ENCODE measurements at regions not wholly inside any gene's neighbourhood (a gene's known extent, or its start where the extent isn't known, plus 50 kb on each side); places are given as distances from the start of the nearest gene placed in this dataset.

- Histone ChIP-seq H3K4me1 (ENCODE audit: insufficient read depth, low read length) (no peaks in the 10 kb centered on the region), H3K36me3 (ENCODE audit: insufficient read depth, low read length) (no peaks in the 10 kb centered on the region), H3K4me3 (ENCODE audit: insufficient read depth, low read depth, low read length) (no peak overlapping the region), H3K27me3 (ENCODE audit: insufficient read depth, low read length) (peaks cover 4% of the 10 kb centered on the region), H2AFZ (ENCODE audit: low read depth, low read length) (no peak overlapping the region), H3K27ac (ENCODE audit: low read depth, low read length) (no peak overlapping the region), H4K20me1 (ENCODE audit: insufficient read depth, low read length) (no peaks in the 10 kb centered on the region), H3K4me2 (ENCODE audit: low read length) (no peak overlapping the region), H3K9ac (ENCODE audit: low read length) (no peak overlapping the region), H3K79me2 (ENCODE audit: insufficient read depth, low read length) (no peaks in the 10 kb centered on the region), H3K9me3 (ENCODE audit: insufficient read depth, low read depth, low read length) (no peaks in the 10 kb centered on the region)
- peaks cover 13% of the 10 kb centered on the region for H3K4me1 Mint-ChIP-seq (ENCODE audit: low read depth, unreplicated experiment)
- no peak for TF ChIP-seq EZH2 (IDR thresholded peaks at IDR 0.05; ENCODE audit: insufficient read depth, low read length)
- no peak for TF ChIP-seq CTCF (IDR thresholded peaks at IDR 0.05; ENCODE audit: insufficient read depth, low read depth, low read length)
- peaks cover 14% of the 10 kb centered on the region for H3K9me3 Mint-ChIP-seq (ENCODE audit: unreplicated experiment)
- H3K36me3 Mint-ChIP-seq (ENCODE audit: low read depth, unreplicated experiment): no peaks in the 10 kb centered on the region
- H3K4me3 Mint-ChIP-seq (ENCODE audit: unreplicated experiment): no peak overlapping the region
- no peak for FAIRE-seq
- no peak overlapping the region for H3K27ac Mint-ChIP-seq (ENCODE audit: unreplicated experiment)
- no peak for DNase-seq (ENCODE audit: low read depth)
- peaks cover 9% of the 10 kb centered on the region for H3K27me3 Mint-ChIP-seq (ENCODE audit: low read depth, unreplicated experiment)
These were observed 85.9 kb upstream of the KLHL25 start for GRCh38 chr15:85880501-85881190.

DNA sequence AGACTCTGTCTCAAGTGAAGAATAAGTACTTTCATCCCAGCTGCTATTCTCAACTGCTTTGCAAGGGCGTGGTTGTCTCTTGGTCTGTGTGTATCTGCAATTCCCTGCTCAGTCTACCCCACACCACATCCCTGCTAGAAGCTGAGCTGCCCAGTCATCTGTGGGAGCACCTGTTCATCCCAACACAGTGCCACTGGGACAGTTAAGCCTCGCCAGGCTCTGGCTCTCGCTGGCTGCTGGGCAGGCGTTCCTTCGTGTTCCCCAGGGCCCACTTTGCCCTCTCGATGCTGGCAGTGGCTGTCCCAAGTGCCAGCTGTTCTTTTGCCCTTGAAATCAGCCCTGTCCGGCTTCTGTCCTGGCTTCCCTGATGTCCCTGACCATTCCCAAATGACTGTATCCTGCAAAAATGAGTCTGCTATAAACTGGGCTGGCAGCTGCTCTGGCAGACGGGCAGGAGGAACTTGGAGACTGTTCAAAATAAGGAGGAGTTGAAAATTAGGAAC, 91.6 kb upstream of the KLHL25 start:
- Histone ChIP-seq H3K27me3 (ENCODE audit: insufficient read depth, low read length) (peaks cover 6% of the 10 kb centered on the region), H3K27ac (ENCODE audit: low read depth, low read length) (no peak overlapping the region), H3K4me2 (ENCODE audit: low read length) (no peak overlapping the region), H3K36me3 (ENCODE audit: insufficient read depth, low read length) (no peaks in the 10 kb centered on the region), H3K79me2 (ENCODE audit: insufficient read depth, low read length) (no peaks in the 10 kb centered on the region), H4K20me1 (ENCODE audit: insufficient read depth, low read length) (no peaks in the 10 kb centered on the region), H2AFZ (ENCODE audit: low read depth, low read length) (no peak overlapping the region), H3K9ac (ENCODE audit: low read length) (no peak overlapping the region), H3K9me3 (ENCODE audit: insufficient read depth, low read depth, low read length) (no peaks in the 10 kb centered on the region), H3K4me3 (ENCODE audit: insufficient read depth, low read depth, low read length) (no peak overlapping the region), H3K4me1 (ENCODE audit: insufficient read depth, low read length) (no peaks in the 10 kb centered on the region)
- Mint-ChIP-seq H3K4me3 (ENCODE audit: unreplicated experiment) (no peak overlapping the region), H3K27me3 (ENCODE audit: low read depth, unreplicated experiment) (peaks cover 12% of the 10 kb centered on the region), H3K9me3 (ENCODE audit: unreplicated experiment) (peaks cover 14% of the 10 kb centered on the region), H3K36me3 (ENCODE audit: low read depth, unreplicated experiment) (no peaks in the 10 kb centered on the region), H3K27ac (ENCODE audit: unreplicated experiment) (no peak overlapping the region), H3K4me1 (ENCODE audit: low read depth, unreplicated experiment) (no peaks in the 10 kb centered on the region)
- DNase-seq (ENCODE audit: low read depth) (no peak), FAIRE-seq (no peak)
- TF ChIP-seq CTCF (IDR thresholded peaks at IDR 0.05; ENCODE audit: insufficient read depth, low read depth, low read length) (no peak), EZH2 (IDR thresholded peaks at IDR 0.05; ENCODE audit: insufficient read depth, low read length) (no peak)

- Histone ChIP-seq H3K27me3 (ENCODE audit: insufficient read depth, low read length) (peaks cover 4% of the 10 kb centered on the region), H3K9ac (ENCODE audit: low read length) (no peak overlapping the region), H3K9me3 (ENCODE audit: insufficient read depth, low read depth, low read length) (no peaks in the 10 kb centered on the region), H4K20me1 (ENCODE audit: insufficient read depth, low read length) (no peaks in the 10 kb centered on the region), H3K4me2 (ENCODE audit: low read length) (no peak overlapping the region), H2AFZ (ENCODE audit: low read depth, low read length) (no peak overlapping the region), H3K4me3 (ENCODE audit: insufficient read depth, low read depth, low read length) (no peak overlapping the region), H3K27ac (ENCODE audit: low read depth, low read length) (no peak overlapping the region), H3K79me2 (ENCODE audit: insufficient read depth, low read length) (no peaks in the 10 kb centered on the region), H3K36me3 (ENCODE audit: insufficient read depth, low read length) (no peaks in the 10 kb centered on the region), H3K4me1 (ENCODE audit: insufficient read depth, low read length) (no peaks in the 10 kb centered on the region)
- FAIRE-seq (no peak), DNase-seq (ENCODE audit: low read depth) (no peak)
- H3K27me3 Mint-ChIP-seq (ENCODE audit: low read depth, unreplicated experiment): peaks cover 25% of the 10 kb centered on the region
- H3K36me3 Mint-ChIP-seq (ENCODE audit: low read depth, unreplicated experiment): no peaks in the 10 kb centered on the region
- no peaks in the 10 kb centered on the region for H3K4me1 Mint-ChIP-seq (ENCODE audit: low read depth, unreplicated experiment)
- H3K9me3 Mint-ChIP-seq (ENCODE audit: unreplicated experiment): peaks cover 5% of the 10 kb centered on the region
- H3K27ac Mint-ChIP-seq (ENCODE audit: unreplicated experiment): no peak overlapping the region
- TF ChIP-seq EZH2 (IDR thresholded peaks at IDR 0.05; ENCODE audit: insufficient read depth, low read length) (no peak), CTCF (IDR thresholded peaks at IDR 0.05; ENCODE audit: insufficient read depth, low read depth, low read length) (no peak)
- no peak overlapping the region for H3K4me3 Mint-ChIP-seq (ENCODE audit: unreplicated experiment)
These were observed 95.4 kb upstream of the KLHL25 start for GRCh38 chr15:85889956-85890619.

Data from astrocyte (in vitro differentiated cells and primary cell).